ENCODE measurements at regions not wholly inside any gene's neighbourhood (a gene's known extent, or its start where the extent isn't known, plus 50 kb on each side); places are given as distances from the start of the nearest gene placed in this dataset.

DNA sequence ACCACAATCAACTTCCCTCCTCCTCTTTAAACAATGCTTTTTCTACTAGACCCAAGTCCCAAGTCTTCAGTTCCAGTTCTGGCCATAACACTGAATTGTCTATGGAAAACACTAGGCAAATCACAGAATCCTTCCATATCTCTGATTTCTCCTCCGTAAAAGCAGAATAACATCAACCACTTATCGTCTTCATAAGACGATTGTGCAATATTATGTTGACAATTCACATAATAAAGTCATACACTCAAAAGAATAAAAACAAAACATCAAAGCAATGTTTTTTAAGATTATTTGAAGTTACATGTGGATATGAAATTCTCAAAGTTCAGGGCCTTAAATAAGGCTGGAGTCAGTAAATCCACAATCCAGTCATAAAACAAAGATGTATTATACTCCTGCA, 84.4 kb downstream of the MTERF1 start:
- H3K4me1 ChIP-seq (ENCODE audit: control insufficient read depth in 2 of 2, insufficient read depth in 2 of 2, low read length in 2 of 2): no peaks in the 10 kb centered on the region
- no peak overlapping the region for H3K27ac ChIP-seq (ENCODE audit: low read length in 2 of 2)
- no peaks in the 10 kb centered on the region for H3K79me2 ChIP-seq (ENCODE audit: control insufficient read depth, insufficient read depth, low read length)
- H3K9me3 Mint-ChIP-seq (ENCODE audit: insufficient read depth): no peaks in the 10 kb centered on the region
- no peaks in the 10 kb centered on the region for H3K4me1 Mint-ChIP-seq
- no peaks in the 10 kb centered on the region for H3K9me3 ChIP-seq (ENCODE audit: control extremely low read depth in 1 of 3, control insufficient read depth in 2 of 3, insufficient read depth in 1 of 3, low read length in 2 of 3)
- H3K4me2 ChIP-seq (replicated peaks; ENCODE audit: low read depth, low read length, poor library complexity, severe bottlenecking): no peak overlapping the region
- no peak overlapping the region for H3K4me3 Mint-ChIP-seq
- H3K4me3 ChIP-seq (ENCODE audit: control extremely low read depth in 1 of 5, extremely low read depth in 1 of 5, insufficient read depth in 1 of 5, low read depth in 2 of 5, low read length in 4 of 5): no peak overlapping the region
- H3K36me3 ChIP-seq (replicated peaks in 1 of 2; ENCODE audit: control extremely low read depth in 1 of 2, control insufficient read depth in 1 of 2, extremely low read depth in 1 of 2, insufficient read depth in 2 of 2, low read length in 1 of 2): no peaks in the 10 kb centered on the region
- no peaks in the 10 kb centered on the region for H3K27me3 ChIP-seq (replicated peaks in 1 of 4; ENCODE audit: control extremely low read depth in 1 of 4, control insufficient read depth in 3 of 4, insufficient read depth in 4 of 4, low read length in 3 of 4)
- no peaks in the 10 kb centered on the region for H4K20me1 ChIP-seq (ENCODE audit: control insufficient read depth, insufficient read depth, low read length, poor library complexity, severe bottlenecking)
- no CpG with 5 or more reads among the region's 3 CpGs for WGBS (ENCODE audit: insufficient coverage)
- intact Hi-C loops (cut with micrococcal nuclease): no loop called here
- peaks cover 4% of the 10 kb centered on the region for H3K27me3 Mint-ChIP-seq
- POLR2A ChIA-PET: no interaction called here
- no peak for DNase-seq
- no peak for TF ChIP-seq EZH2 (IDR thresholded peaks at IDR 0.05; ENCODE audit: borderline replicate concordance, insufficient read depth, low read depth, low read length, poor library complexity, severe bottlenecking)
- TF ChIP-seq, protein P1, sequence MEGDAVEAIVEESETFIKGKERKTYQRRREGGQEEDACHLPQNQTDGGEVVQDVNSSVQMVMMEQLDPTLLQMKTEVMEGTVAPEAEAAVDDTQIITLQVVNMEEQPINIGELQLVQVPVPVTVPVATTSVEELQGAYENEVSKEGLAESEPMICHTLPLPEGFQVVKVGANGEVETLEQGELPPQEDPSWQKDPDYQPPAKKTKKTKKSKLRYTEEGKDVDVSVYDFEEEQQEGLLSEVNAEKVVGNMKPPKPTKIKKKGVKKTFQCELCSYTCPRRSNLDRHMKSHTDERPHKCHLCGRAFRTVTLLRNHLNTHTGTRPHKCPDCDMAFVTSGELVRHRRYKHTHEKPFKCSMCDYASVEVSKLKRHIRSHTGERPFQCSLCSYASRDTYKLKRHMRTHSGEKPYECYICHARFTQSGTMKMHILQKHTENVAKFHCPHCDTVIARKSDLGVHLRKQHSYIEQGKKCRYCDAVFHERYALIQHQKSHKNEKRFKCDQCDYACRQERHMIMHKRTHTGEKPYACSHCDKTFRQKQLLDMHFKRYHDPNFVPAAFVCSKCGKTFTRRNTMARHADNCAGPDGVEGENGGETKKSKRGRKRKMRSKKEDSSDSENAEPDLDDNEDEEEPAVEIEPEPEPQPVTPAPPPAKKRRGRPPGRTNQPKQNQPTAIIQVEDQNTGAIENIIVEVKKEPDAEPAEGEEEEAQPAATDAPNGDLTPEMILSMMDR (IDR thresholded peaks at IDR 0.05): no peak
- no peak overlapping the region for H3K9ac ChIP-seq (ENCODE audit: low read length)
- ATAC-seq (ENCODE audit: low read depth): no peak
- no peak overlapping the region for H3K27ac Mint-ChIP-seq
- CTCF ChIA-PET: no interaction called here
- no peak overlapping the region for H2AFZ ChIP-seq (ENCODE audit: insufficient read depth, low read depth, low read length, poor library complexity, severe bottlenecking)

GRCh38 chr7:91798425-91798824, 82.1 kb downstream of the MTERF1 start:
- peaks cover 4% of the 10 kb centered on the region for H3K27me3 Mint-ChIP-seq
- ATAC-seq (ENCODE audit: low read depth): no peak
- no peaks in the 10 kb centered on the region for H3K4me1 Mint-ChIP-seq
- Histone ChIP-seq H3K4me1 (ENCODE audit: control insufficient read depth in 2 of 2, insufficient read depth in 2 of 2, low read length in 2 of 2) (no peaks in the 10 kb centered on the region), H3K9ac (ENCODE audit: low read length) (no peak overlapping the region), H3K4me2 (replicated peaks; ENCODE audit: low read depth, low read length, poor library complexity, severe bottlenecking) (no peak overlapping the region), H3K36me3 (replicated peaks in 1 of 2; ENCODE audit: control extremely low read depth in 1 of 2, control insufficient read depth in 1 of 2, extremely low read depth in 1 of 2, insufficient read depth in 2 of 2, low read length in 1 of 2) (no peaks in the 10 kb centered on the region), H4K20me1 (ENCODE audit: control insufficient read depth, insufficient read depth, low read length, poor library complexity, severe bottlenecking) (no peaks in the 10 kb centered on the region), H3K79me2 (ENCODE audit: control insufficient read depth, insufficient read depth, low read length) (no peaks in the 10 kb centered on the region), H3K4me3 (ENCODE audit: control extremely low read depth in 1 of 5, extremely low read depth in 1 of 5, insufficient read depth in 1 of 5, low read depth in 2 of 5, low read length in 4 of 5) (no peak overlapping the region), H3K27me3 (replicated peaks in 1 of 4; ENCODE audit: control extremely low read depth in 1 of 4, control insufficient read depth in 3 of 4, insufficient read depth in 4 of 4, low read length in 3 of 4) (no peaks in the 10 kb centered on the region), H2AFZ (ENCODE audit: insufficient read depth, low read depth, low read length, poor library complexity, severe bottlenecking) (no peak overlapping the region), H3K27ac (ENCODE audit: low read length in 2 of 2) (no peak overlapping the region), H3K9me3 (ENCODE audit: control extremely low read depth in 1 of 3, control insufficient read depth in 2 of 3, insufficient read depth in 1 of 3, low read length in 2 of 3) (no peaks in the 10 kb centered on the region)
- intact Hi-C loops (cut with micrococcal nuclease): no loop called here
- ChIA-PET POLR2A (no interaction called here), CTCF (no interaction called here)
- H3K4me3 Mint-ChIP-seq: no peak overlapping the region
- H3K9me3 Mint-ChIP-seq (ENCODE audit: insufficient read depth): no peaks in the 10 kb centered on the region
- no peak for DNase-seq
- H3K27ac Mint-ChIP-seq: no peak overlapping the region
- no CpG with 5 or more reads among the region's 3 CpGs for WGBS (ENCODE audit: insufficient coverage)
- no peak for TF ChIP-seq EZH2 (IDR thresholded peaks at IDR 0.05; ENCODE audit: borderline replicate concordance, insufficient read depth, low read depth, low read length, poor library complexity, severe bottlenecking)
- TF ChIP-seq, protein P1 (IDR thresholded peaks at IDR 0.05): no peak
